ENCODE measurements at regions not wholly inside any gene's neighbourhood (a gene's known extent, or its start where the extent isn't known, plus 50 kb on each side); places are given as distances from the start of the nearest gene placed in this dataset.

DNA sequence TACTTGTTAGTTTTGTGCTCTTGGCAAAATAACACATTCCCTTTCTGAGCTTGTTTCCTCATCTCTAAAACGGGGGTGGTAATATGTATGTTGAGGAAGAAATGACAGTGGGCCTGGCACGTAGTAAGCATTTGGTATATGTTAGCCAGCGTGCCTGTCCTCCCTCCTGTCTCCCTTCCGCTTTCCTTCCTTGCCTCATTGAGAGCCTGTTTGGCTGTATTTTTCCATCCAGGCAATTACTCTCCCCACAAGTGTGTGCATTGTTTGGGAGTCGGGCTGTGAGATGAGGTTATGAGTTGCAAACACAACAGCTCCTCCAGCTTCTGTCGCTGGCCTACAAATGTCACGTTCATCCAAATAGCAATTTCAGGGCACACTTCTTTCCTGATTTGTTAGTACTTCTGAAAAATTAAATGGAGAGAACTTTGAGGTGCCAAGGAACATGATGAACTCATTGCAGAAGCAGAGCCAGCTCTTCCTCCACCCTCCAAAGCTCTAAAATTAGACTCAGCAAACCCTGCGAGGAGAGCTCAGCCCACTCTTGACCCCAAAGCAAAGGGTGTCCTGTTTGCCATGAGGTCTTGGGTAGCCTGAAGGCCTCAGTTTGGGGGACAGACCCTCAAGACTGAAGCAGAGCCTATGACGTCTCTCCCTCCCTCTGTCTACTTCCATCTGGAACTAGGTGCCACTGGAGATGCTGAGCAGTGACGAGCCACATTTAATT, 50.7 kb upstream of the TOX2 start:
- Histone ChIP-seq H3K36me3 (ENCODE audit: control insufficient read depth in 5 of 5, insufficient read depth in 5 of 5, low read length in 5 of 5) (no peaks in the 10 kb centered on the region), H3K4me1 (ENCODE audit: control insufficient read depth in 5 of 5, insufficient read depth in 5 of 5, low read length in 5 of 5) (no peaks in the 10 kb centered on the region), H3K9me3 (ENCODE audit: control insufficient read depth in 5 of 5, low read length in 5 of 5) (peaks cover 0 to 2% (median 0%) of the 10 kb centered on the region in 5 donors), H3K4me3 (ENCODE audit: low read depth in 1 of 5, low read length in 5 of 5) (no peak overlapping the region), H3K27me3 (ENCODE audit: control insufficient read depth in 5 of 5, insufficient read depth in 4 of 5, low read length in 5 of 5) (peaks cover 0 to 3% (median 0%) of the 10 kb centered on the region in 5 donors), H3K9ac (ENCODE audit: low read length in 5 of 5) (no peak overlapping the region), H3K27ac (ENCODE audit: low read depth, low read length) (no peak overlapping the region)

DNA sequence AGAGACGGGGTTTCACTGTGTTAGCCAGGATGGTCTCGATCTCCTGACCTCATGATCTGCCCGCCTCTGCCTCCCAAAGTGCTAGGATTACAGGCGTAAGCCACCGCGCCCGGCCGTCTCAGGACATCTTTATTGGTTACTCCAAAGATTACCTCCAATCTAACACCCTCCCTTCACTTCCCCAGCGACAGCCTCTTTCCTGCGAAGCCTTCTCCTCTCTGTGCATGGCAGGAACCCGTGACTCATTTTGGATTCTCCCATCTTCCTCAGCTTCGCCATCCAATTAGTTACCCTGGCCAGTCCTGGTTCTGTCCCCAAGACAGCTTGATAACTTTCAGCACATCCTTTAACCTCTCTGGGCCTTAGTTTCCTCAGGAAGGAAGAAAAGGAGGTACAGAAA, 51.3 kb upstream of the TOX2 start:
- no peak overlapping the region for H3K27ac ChIP-seq (ENCODE audit: low read depth, low read length)

DNA sequence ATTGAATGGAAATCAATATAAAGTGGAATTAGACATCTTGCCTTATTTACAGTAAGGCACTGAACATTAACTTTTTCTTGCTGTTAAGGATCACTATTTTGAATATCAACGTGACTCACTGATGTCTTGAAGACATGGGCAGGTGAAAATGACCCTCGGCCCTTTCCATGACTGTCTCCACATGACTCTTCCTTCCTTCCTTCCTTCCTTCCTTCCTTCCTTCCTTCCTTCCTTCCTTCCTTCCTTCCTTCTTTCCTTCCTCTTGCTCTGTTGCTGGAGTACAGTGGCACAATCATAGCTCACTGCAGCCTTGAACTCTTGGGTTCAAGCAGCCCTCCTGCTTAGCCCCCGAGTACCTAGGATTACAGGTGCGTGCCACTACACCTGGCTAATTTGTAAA, 52.2 kb upstream of the TOX2 start:
- Histone ChIP-seq H3K4me1 (ENCODE audit: control insufficient read depth in 5 of 5, insufficient read depth in 5 of 5, low read length in 5 of 5) (no peaks in the 10 kb centered on the region), H3K27me3 (ENCODE audit: control insufficient read depth in 5 of 5, insufficient read depth in 4 of 5, low read length in 5 of 5) (peaks cover 0 to 3% (median 0%) of the 10 kb centered on the region in 5 donors), H3K27ac (ENCODE audit: low read depth, low read length) (no peak overlapping the region), H3K9ac (ENCODE audit: low read length in 5 of 5) (no peak overlapping the region), H3K4me3 (ENCODE audit: low read depth in 1 of 5, low read length in 5 of 5) (no peak overlapping the region), H3K36me3 (ENCODE audit: control insufficient read depth in 5 of 5, insufficient read depth in 5 of 5, low read length in 5 of 5) (no peaks in the 10 kb centered on the region), H3K9me3 (ENCODE audit: control insufficient read depth in 5 of 5, low read length in 5 of 5) (peaks cover 0 to 2% (median 0%) of the 10 kb centered on the region in 5 donors)

More for the DNA sequence above, 51.3 kb upstream of the TOX2 start:
- Histone ChIP-seq H3K36me3 (ENCODE audit: control insufficient read depth in 5 of 5, insufficient read depth in 5 of 5, low read length in 5 of 5) (no peaks in the 10 kb centered on the region), H3K9ac (ENCODE audit: low read length in 5 of 5) (no peak overlapping the region), H3K27me3 (ENCODE audit: control insufficient read depth in 5 of 5, insufficient read depth in 4 of 5, low read length in 5 of 5) (peaks cover 0 to 3% (median 0%) of the 10 kb centered on the region in 5 donors), H3K4me3 (ENCODE audit: low read depth in 1 of 5, low read length in 5 of 5) (no peak overlapping the region), H3K4me1 (ENCODE audit: control insufficient read depth in 5 of 5, insufficient read depth in 5 of 5, low read length in 5 of 5) (no peaks in the 10 kb centered on the region), H3K9me3 (ENCODE audit: control insufficient read depth in 5 of 5, low read length in 5 of 5) (peaks cover 0 to 2% (median 0%) of the 10 kb centered on the region in 5 donors)

DNA sequence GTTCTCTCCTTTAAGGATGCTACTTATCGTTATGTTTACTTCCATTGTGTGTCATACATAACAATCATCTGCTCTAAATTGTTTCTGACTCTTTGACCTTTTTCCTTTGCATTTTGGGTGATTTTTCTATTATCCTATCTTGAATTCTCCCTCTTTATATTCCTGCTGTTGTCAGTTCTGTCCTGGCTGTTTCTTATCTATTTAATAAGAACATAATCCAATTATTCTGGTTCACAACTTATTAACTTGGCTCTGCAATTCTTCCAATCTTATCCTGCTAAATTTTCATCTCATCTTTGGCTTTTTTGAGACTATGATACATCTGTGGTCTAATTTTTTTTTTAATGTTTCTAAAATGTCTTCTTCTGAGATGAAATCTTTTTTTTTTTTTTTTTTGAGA, 54.7 kb upstream of the TOX2 start:
- H3K4me1 ChIP-seq (ENCODE audit: control insufficient read depth in 5 of 5, insufficient read depth in 5 of 5, low read length in 5 of 5): no peaks in the 10 kb centered on the region
- no peak overlapping the region for H3K9ac ChIP-seq (ENCODE audit: low read length in 5 of 5)
- peaks cover 0 to 3% (median 0%) of the 10 kb centered on the region in 5 donors for H3K27me3 ChIP-seq (ENCODE audit: control insufficient read depth in 5 of 5, insufficient read depth in 4 of 5, low read length in 5 of 5)
- H3K4me3 ChIP-seq (ENCODE audit: low read depth in 1 of 5, low read length in 5 of 5): no peak overlapping the region
- no peak overlapping the region for H3K27ac ChIP-seq (ENCODE audit: low read depth, low read length)
- H3K36me3 ChIP-seq (ENCODE audit: control insufficient read depth in 5 of 5, insufficient read depth in 5 of 5, low read length in 5 of 5): no peaks in the 10 kb centered on the region
- H3K9me3 ChIP-seq (ENCODE audit: control insufficient read depth in 5 of 5, low read length in 5 of 5): no peaks in the 10 kb centered on the region

DNA sequence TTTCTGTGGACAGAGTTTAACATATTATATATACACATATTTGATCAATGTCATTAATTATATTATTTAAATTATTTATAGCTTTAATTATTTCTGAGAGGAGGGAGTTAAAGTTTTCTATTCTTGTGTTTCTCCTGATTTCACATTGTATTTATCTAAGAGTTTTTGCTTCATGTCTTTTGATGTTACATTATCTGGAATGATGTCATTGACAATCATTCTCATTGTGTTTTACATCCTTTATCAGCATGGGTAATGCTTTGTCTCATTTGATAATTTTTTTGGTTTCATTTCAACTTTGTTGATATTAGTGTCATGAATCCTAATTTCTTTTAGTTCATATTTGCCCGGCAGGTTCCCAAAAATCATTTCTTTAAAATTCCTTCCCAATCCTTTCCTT, 56.7 kb upstream of the TOX2 start:
- Histone ChIP-seq H3K27ac (ENCODE audit: low read depth, low read length) (no peak overlapping the region), H3K9me3 (ENCODE audit: control insufficient read depth in 5 of 5, low read length in 5 of 5) (no peaks in the 10 kb centered on the region), H3K4me3 (ENCODE audit: low read depth in 1 of 5, low read length in 5 of 5) (no peak overlapping the region), H3K9ac (ENCODE audit: low read length in 5 of 5) (no peak overlapping the region), H3K4me1 (ENCODE audit: control insufficient read depth in 5 of 5, insufficient read depth in 5 of 5, low read length in 5 of 5) (no peaks in the 10 kb centered on the region), H3K36me3 (ENCODE audit: control insufficient read depth in 5 of 5, insufficient read depth in 5 of 5, low read length in 5 of 5) (no peaks in the 10 kb centered on the region), H3K27me3 (ENCODE audit: control insufficient read depth in 5 of 5, insufficient read depth in 4 of 5, low read length in 5 of 5) (peaks cover 0 to 3% (median 0%) of the 10 kb centered on the region in 5 donors)

DNA sequence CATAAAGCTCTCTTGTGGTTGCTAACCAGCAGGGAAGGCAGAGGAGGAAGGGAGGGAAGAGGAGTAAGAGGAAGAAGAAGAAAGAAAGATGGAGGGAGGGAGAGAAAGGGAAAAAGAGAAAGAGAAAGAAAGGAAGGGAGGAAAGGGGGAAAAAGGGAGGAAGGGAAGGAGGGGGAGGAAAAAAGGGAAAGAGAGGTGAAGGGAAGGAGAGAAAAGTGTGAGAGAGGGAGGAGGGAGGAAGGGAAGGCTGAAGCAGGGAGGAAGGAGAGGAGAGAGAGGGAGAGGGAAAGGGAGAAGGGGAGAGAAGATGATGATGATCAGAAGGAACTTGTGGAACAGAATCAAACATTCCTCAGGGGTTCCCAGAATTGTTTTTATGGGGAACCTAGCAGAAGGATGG, 57.5 kb upstream of the TOX2 start:
- Histone ChIP-seq H3K4me1 (ENCODE audit: control insufficient read depth in 5 of 5, insufficient read depth in 5 of 5, low read length in 5 of 5) (no peaks in the 10 kb centered on the region), H3K9me3 (ENCODE audit: control insufficient read depth in 5 of 5, low read length in 5 of 5) (no peaks in the 10 kb centered on the region), H3K27me3 (ENCODE audit: control insufficient read depth in 5 of 5, insufficient read depth in 4 of 5, low read length in 5 of 5) (peaks cover 0 to 3% (median 0%) of the 10 kb centered on the region in 5 donors), H3K27ac (ENCODE audit: low read depth, low read length) (no peak overlapping the region), H3K4me3 (ENCODE audit: low read depth in 1 of 5, low read length in 5 of 5) (no peak overlapping the region), H3K36me3 (ENCODE audit: control insufficient read depth in 5 of 5, insufficient read depth in 5 of 5, low read length in 5 of 5) (no peaks in the 10 kb centered on the region), H3K9ac (ENCODE audit: low read length in 5 of 5) (no peak overlapping the region)

DNA sequence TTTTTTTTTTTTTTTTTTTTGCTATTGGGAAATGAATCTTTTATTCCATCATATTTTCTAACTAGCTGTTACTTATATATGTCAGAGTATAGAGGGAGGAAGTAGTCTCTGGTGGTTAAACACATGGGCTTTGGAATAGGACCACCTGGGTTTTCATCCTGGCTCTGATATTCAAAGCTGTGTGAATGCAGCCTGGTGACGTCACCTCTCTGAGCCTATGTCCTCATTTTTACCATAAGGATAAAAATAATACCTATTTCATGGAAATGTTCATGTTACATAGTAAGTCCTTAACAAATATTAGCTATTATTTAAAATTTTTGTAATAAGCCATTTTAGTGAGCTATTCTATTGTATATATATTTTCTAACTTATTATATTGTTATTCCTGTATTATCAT, 58.8 kb upstream of the TOX2 start:
- no peak overlapping the region for H3K27ac ChIP-seq (ENCODE audit: low read depth, low read length)
- H3K27me3 ChIP-seq (ENCODE audit: control insufficient read depth in 5 of 5, insufficient read depth in 4 of 5, low read length in 5 of 5): peaks cover 0 to 3% (median 0%) of the 10 kb centered on the region in 5 donors
- H3K9me3 ChIP-seq (ENCODE audit: control insufficient read depth in 5 of 5, low read length in 5 of 5): no peaks in the 10 kb centered on the region
- no peaks in the 10 kb centered on the region for H3K36me3 ChIP-seq (ENCODE audit: control insufficient read depth in 5 of 5, insufficient read depth in 5 of 5, low read length in 5 of 5)
- no peak overlapping the region for H3K9ac ChIP-seq (ENCODE audit: low read length in 5 of 5)
- H3K4me3 ChIP-seq (ENCODE audit: low read depth in 1 of 5, low read length in 5 of 5): no peak overlapping the region
- H3K4me1 ChIP-seq (ENCODE audit: control insufficient read depth in 5 of 5, insufficient read depth in 5 of 5, low read length in 5 of 5): no peaks in the 10 kb centered on the region

DNA sequence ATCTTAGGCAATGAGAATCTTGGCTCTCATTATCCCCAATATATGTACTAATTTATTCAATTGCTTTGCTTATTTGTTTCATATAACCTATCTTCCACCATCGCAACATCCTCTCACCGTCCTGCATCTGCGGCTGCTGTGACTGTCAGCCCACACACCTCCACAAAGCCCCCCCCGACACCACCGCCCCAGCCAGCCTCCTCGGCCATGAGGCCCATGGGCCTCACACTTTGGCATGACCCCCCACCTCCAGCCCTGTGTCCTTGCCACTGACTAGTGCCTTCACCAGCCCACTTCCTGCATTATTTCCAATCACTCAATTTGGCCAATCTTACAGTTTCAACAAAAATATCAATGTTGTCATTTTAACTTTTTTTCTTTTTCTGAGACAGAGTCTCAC, 60.7 kb upstream of the TOX2 start:
- Histone ChIP-seq H3K27ac (ENCODE audit: low read depth, low read length) (no peak overlapping the region), H3K4me1 (ENCODE audit: control insufficient read depth in 5 of 5, insufficient read depth in 5 of 5, low read length in 5 of 5) (peaks cover 0 to 6% (median 0%) of the 10 kb centered on the region in 5 donors), H3K4me3 (ENCODE audit: low read depth in 1 of 5, low read length in 5 of 5) (no peak overlapping the region), H3K27me3 (ENCODE audit: control insufficient read depth in 5 of 5, insufficient read depth in 4 of 5, low read length in 5 of 5) (no peaks in the 10 kb centered on the region), H3K9me3 (ENCODE audit: control insufficient read depth in 5 of 5, low read length in 5 of 5) (no peaks in the 10 kb centered on the region), H3K36me3 (ENCODE audit: control insufficient read depth in 5 of 5, insufficient read depth in 5 of 5, low read length in 5 of 5) (no peaks in the 10 kb centered on the region), H3K9ac (ENCODE audit: low read length in 5 of 5) (no peak overlapping the region)

DNA sequence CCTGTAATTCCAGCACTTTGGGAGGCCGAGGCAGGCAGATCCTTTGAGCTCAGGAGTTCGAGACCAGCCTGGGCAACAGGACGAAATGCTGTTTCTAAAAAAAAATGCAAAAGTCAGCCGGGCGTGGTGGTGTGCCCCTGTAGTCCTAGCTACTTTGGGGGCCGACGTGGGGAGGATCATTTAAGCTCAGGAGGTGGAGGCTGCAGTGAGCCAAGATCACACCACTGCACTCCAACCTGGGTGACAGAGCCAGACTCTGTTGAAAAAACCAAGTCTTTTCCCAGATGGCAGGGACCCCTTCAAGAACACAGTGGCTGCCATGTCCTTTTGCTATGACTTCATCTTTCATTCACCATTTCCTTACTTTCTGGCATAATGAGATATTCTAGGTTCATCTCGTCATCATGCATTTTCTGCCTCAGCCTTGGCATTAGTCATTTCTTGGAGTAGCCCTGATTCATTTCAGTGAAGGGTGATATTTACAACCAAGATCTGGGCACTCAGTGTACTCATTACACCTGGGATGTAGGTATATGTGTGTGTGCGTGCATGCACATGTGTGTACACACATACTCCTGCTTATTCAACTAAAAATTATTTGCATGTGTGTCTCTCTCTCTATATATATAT, 61.4 kb upstream of the TOX2 start:
- no peak overlapping the region for H3K27ac ChIP-seq (ENCODE audit: low read depth, low read length)
- H3K9ac ChIP-seq (ENCODE audit: low read length in 5 of 5): no peak overlapping the region
- no peak overlapping the region for H3K4me3 ChIP-seq (ENCODE audit: low read depth in 1 of 5, low read length in 5 of 5)
- H3K27me3 ChIP-seq (ENCODE audit: control insufficient read depth in 5 of 5, insufficient read depth in 4 of 5, low read length in 5 of 5): no peaks in the 10 kb centered on the region
- no peaks in the 10 kb centered on the region for H3K9me3 ChIP-seq (ENCODE audit: control insufficient read depth in 5 of 5, low read length in 5 of 5)
- peaks cover 0 to 6% (median 0%) of the 10 kb centered on the region in 5 donors for H3K4me1 ChIP-seq (ENCODE audit: control insufficient read depth in 5 of 5, insufficient read depth in 5 of 5, low read length in 5 of 5)
- H3K36me3 ChIP-seq (ENCODE audit: control insufficient read depth in 5 of 5, insufficient read depth in 5 of 5, low read length in 5 of 5): no peaks in the 10 kb centered on the region

DNA sequence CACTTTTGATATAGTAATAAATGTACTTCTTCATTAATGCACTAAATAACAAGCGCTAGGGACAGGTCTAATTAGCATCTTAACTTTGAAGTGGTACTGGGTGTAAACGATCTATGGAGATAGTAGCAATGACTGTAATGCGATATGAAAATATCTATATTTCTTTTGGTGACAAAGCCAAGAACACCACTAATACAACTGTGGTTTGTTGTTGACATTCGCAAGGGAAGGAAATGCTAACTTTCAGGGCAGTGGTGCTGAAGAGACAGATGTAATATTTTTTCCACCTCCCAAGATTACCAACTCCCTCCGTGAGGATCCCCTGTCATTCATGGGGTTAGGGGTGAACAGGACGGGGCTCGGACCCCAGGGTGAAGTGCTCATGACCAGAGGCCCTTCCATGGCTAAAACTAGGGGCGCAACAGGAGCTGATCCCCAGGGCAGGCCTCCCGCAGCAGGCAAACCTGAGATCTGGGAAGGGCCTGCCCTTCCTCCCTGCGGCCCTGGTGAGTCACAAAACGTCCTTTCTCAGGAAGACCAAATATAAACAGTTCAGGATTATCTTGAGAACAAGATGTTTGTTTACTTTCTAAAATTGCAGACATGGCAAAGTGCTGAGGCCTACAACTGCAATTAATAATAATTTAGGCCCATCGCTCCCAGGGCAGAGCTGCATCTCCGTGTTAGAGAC, 65.0 kb upstream of the TOX2 start:
- H3K27ac ChIP-seq (ENCODE audit: low read depth, low read length): peak overlapping the region; percentile 47
- H3K27me3 ChIP-seq (ENCODE audit: control insufficient read depth in 5 of 5, insufficient read depth in 4 of 5, low read length in 5 of 5): no peaks in the 10 kb centered on the region

More for the DNA sequence above, 65.0 kb upstream of the TOX2 start:
- Histone ChIP-seq H3K9ac (ENCODE audit: low read length in 5 of 5) (no peak overlapping the region), H3K4me1 (ENCODE audit: control insufficient read depth in 5 of 5, insufficient read depth in 5 of 5, low read length in 5 of 5) (peaks cover 0 to 6% (median 0%) of the 10 kb centered on the region in 5 donors), H3K36me3 (ENCODE audit: control insufficient read depth in 5 of 5, insufficient read depth in 5 of 5, low read length in 5 of 5) (no peaks in the 10 kb centered on the region), H3K4me3 (ENCODE audit: low read depth in 1 of 5, low read length in 5 of 5) (no peak overlapping the region), H3K9me3 (ENCODE audit: control insufficient read depth in 5 of 5, low read length in 5 of 5) (peaks cover 0 to 3% (median 0%) of the 10 kb centered on the region in 5 donors)

Data from subcutaneous abdominal adipose tissue (tissue), 5 donors.